B cell (primary cell): ENCODE measurements at regions not wholly inside any gene's neighbourhood (a gene's known extent, or its start where the extent isn't known, plus 50 kb on each side); places are given as distances from the start of the nearest gene placed in this dataset.

ENCODE experiments used
- ATAC-seq: fragments of 200-7000 bp; cut with Tn5 transposase; one replicate; pipeline ENCODE4 v1.10.0; 2021; ENCODE audit warnings: low read depth, mild to moderate bottlenecking, moderate number of reproducible peaks, moderate library complexity
- CTCF ChIA-PET: fragments of 350-600 bp; sonication (Branson Sonifier 250); formaldehyde crosslinking; loops from one replicate; lab custom pipeline; 2021; ENCODE audit warnings: antibody characterized with exemption, inconsistent platforms; lab: Charles Lee
- POLR2A ChIA-PET: fragments of 350-600 bp; sonication (Branson Sonifier 250); formaldehyde crosslinking; loops from one replicate; lab custom pipeline; 2021; ENCODE audit warnings: antibody characterized with exemption; lab: Charles Lee
- DNase-seq: peaks from one replicate; pipeline ENCODE4 v3.0.0; 2013
- H2AFZ ChIP-seq: 2 replicates; pipeline ENCODE4 v1.6.1; 2012; ENCODE audit warnings: mild to moderate bottlenecking, low read depth, low read length; ENCODE audit not compliant: insufficient read depth, poor library complexity, severe bottlenecking
- H3K27ac ChIP-seq, 2 donors: 1 replicate in 1 of 2; 2 replicates in 1 of 2; pipeline ENCODE4 v1.5.1; 2012 to 2013; ENCODE audit warnings: low read length in 2 of 2, mild to moderate bottlenecking in 2 of 2, moderate library complexity in 1 of 2
- H3K27me3 ChIP-seq, 4 experiments: fragments of 200-600 bp in 1 of 4; sonication (generic) in 1 of 4; replicated peaks in 1 of 4; 1 replicate in 2 of 4; 2 replicates in 2 of 4; pipeline versions ENCODE4 v1.6.1 to v1.7.0; 2013 to 2016; ENCODE audit warnings: low read length in 3 of 4, mild to moderate bottlenecking in 2 of 4, mixed read lengths in 1 of 4, moderate library complexity in 1 of 4; ENCODE audit not compliant: insufficient read depth in 4 of 4, control insufficient read depth in 3 of 4; ENCODE audit errors: control extremely low read depth in 1 of 4
- H3K36me3 ChIP-seq, 2 experiments: replicated peaks in 1 of 2; 1 replicate in 1 of 2; 2 replicates in 1 of 2; pipeline versions ENCODE4 v1.6.1 to v1.7.1; 2013; ENCODE audit warnings: low read length in 1 of 2; ENCODE audit not compliant: insufficient read depth in 2 of 2, control insufficient read depth in 1 of 2; ENCODE audit errors: control extremely low read depth in 1 of 2, extremely low read depth in 1 of 2
- H3K4me1 ChIP-seq, 2 donors: fragments of 200-600 bp in 1 of 2; sonication (generic) in 1 of 2; 1 replicate in 1 of 2; 2 replicates in 1 of 2; pipeline versions ENCODE4 v1.5.1 to v1.6.1; 2013 to 2017; ENCODE audit warnings: low read length in 2 of 2; ENCODE audit not compliant: control insufficient read depth in 2 of 2, insufficient read depth in 2 of 2
- H3K4me2 ChIP-seq: replicated peaks from 2 replicates; pipeline ENCODE3; 2012; ENCODE audit warnings: mild to moderate bottlenecking, low read depth, low read length; ENCODE audit not compliant: poor library complexity, severe bottlenecking
- H3K4me3 ChIP-seq, 5 experiments: fragments of 200-600 bp in 1 of 5; sonication (generic) in 1 of 5; 1 replicate in 3 of 5; 2 replicates in 2 of 5; pipeline versions ENCODE4 v1.5.1 to v1.7.0; 2011 to 2016; ENCODE audit warnings: low read length in 4 of 5, mild to moderate bottlenecking in 4 of 5, low read depth in 2 of 5, control low read depth in 1 of 5, moderate library complexity in 1 of 5; ENCODE audit not compliant: insufficient read depth in 1 of 5; ENCODE audit errors: control extremely low read depth in 1 of 5, extremely low read depth in 1 of 5
- H3K79me2 ChIP-seq: fragments of 200-600 bp; sonication (generic); one replicate; pipeline ENCODE4 v1.6.0; 2016; ENCODE audit warnings: low read length; ENCODE audit not compliant: control insufficient read depth, insufficient read depth
- H3K9ac ChIP-seq: fragments of 200-600 bp; sonication (generic); 2 replicates; pipeline ENCODE4 v1.6.1; 2017; ENCODE audit warnings: mild to moderate bottlenecking, low read length, moderate library complexity
- H3K9me3 ChIP-seq, 3 donors: one replicate each; pipeline versions ENCODE4 v1.6.1 to v1.7.1; 2013; ENCODE audit warnings: low read length in 2 of 3; ENCODE audit not compliant: control insufficient read depth in 2 of 3, insufficient read depth in 1 of 3; ENCODE audit errors: control extremely low read depth in 1 of 3
- H4K20me1 ChIP-seq: 2 replicates; pipeline ENCODE4 v1.6.0; 2012; ENCODE audit warnings: mild to moderate bottlenecking, low read length; ENCODE audit not compliant: insufficient read depth, control insufficient read depth, poor library complexity, severe bottlenecking
- H3K27ac Mint-ChIP-seq: one replicate; pipeline ENCODE4 v1.8.0; 2021; ENCODE audit warnings: mixed read lengths
- H3K27me3 Mint-ChIP-seq: one replicate; pipeline ENCODE4 v1.8.0; 2021; ENCODE audit warnings: mixed read lengths
- H3K4me1 Mint-ChIP-seq: one replicate; pipeline ENCODE4 v1.8.0; 2021; ENCODE audit warnings: mixed read lengths
- H3K4me3 Mint-ChIP-seq: one replicate; pipeline ENCODE4 v1.8.0; 2021; ENCODE audit warnings: mixed read lengths
- H3K9me3 Mint-ChIP-seq: one replicate; pipeline ENCODE4 v1.8.0; 2022; ENCODE audit warnings: mixed read lengths; ENCODE audit not compliant: insufficient read depth
- CTCF ChIP-seq: fragments of 200-600 bp; IDR thresholded peaks from one replicate; pipeline ENCODE4 v1.8.0; 2022; ENCODE audit warnings: antibody characterized with exemption, mild to moderate bottlenecking
- EZH2 ChIP-seq: IDR thresholded peaks from 2 replicates; pipeline ENCODE4 v1.6.1; 2012; ENCODE audit warnings: borderline replicate concordance, low read depth, mild to moderate bottlenecking, moderate library complexity, low read length; ENCODE audit not compliant: insufficient read depth, poor library complexity, severe bottlenecking
- whole genome bisulfite sequencing: methylation state at CpG from one replicate; pipeline ENCODE4 v1.1.5; 2013; ENCODE audit warnings: missing lambda C conversion rate; ENCODE audit not compliant: insufficient coverage; 5-methylcytosine and 5-hydroxymethylcytosine counted together
- intact Hi-C: fragments of 100-400 bp; cut with micrococcal nuclease; formaldehyde crosslinking; loops from one replicate; pipeline ENCODE4 v1.10.0; 2022

GRCh38 chr2:220259662-220260061 is 632.2 kb downstream of the SLC4A3 start:
- H3K4me1 ChIP-seq, result no peaks in the 10 kb centered on the region
- H3K9me3 ChIP-seq, result no peaks in the 10 kb centered on the region
- no peaks in the 10 kb centered on the region for H3K27me3 ChIP-seq
- ATAC-seq (no peak), DNase-seq (no peak)
- no peak overlapping the region for H3K4me3 Mint-ChIP-seq
- no peaks in the 10 kb centered on the region for H3K79me2 ChIP-seq
- H3K27ac ChIP-seq, result no peak overlapping the region
- ChIA-PET POLR2A (no interaction called here), CTCF (no interaction called here)
- H3K9me3 Mint-ChIP-seq, result no peaks in the 10 kb centered on the region
- 93% methylated on average over 2 of the region's 2 CpGs for WGBS
- no peak overlapping the region for H3K4me3 ChIP-seq
- no peak overlapping the region for H3K27ac Mint-ChIP-seq
- H3K36me3 ChIP-seq, result no peaks in the 10 kb centered on the region
- TF ChIP-seq CTCF, result no peak
- no peak for TF ChIP-seq EZH2
- no peak overlapping the region for H2AFZ ChIP-seq
- intact Hi-C loops, result no loop called here
- no peaks in the 10 kb centered on the region for H4K20me1 ChIP-seq
- H3K27me3 Mint-ChIP-seq, result no peaks in the 10 kb centered on the region
- H3K4me2 ChIP-seq, result no peak overlapping the region
- H3K9ac ChIP-seq, result no peak overlapping the region
- no peaks in the 10 kb centered on the region for H3K4me1 Mint-ChIP-seq

GRCh38 chr2:220263300-220263699 is 635.9 kb downstream of the SLC4A3 start:
- no peaks in the 10 kb centered on the region for H3K79me2 ChIP-seq
- H3K4me3 Mint-ChIP-seq, result no peak overlapping the region
- H3K27me3 ChIP-seq, result no peaks in the 10 kb centered on the region
- POLR2A ChIA-PET, result no interaction called here
- H3K9ac ChIP-seq, result no peak overlapping the region
- no peaks in the 10 kb centered on the region for H3K27me3 Mint-ChIP-seq
- no peaks in the 10 kb centered on the region for H4K20me1 ChIP-seq
- H2AFZ ChIP-seq, result no peak overlapping the region
- no peaks in the 10 kb centered on the region for H3K36me3 ChIP-seq
- intact Hi-C loops, result no loop called here
- H3K9me3 Mint-ChIP-seq, result no peaks in the 10 kb centered on the region
- no peak overlapping the region for H3K4me3 ChIP-seq
- ATAC-seq (no peak), DNase-seq (no peak)
- no peaks in the 10 kb centered on the region for H3K9me3 ChIP-seq
- H3K4me1 Mint-ChIP-seq, result no peaks in the 10 kb centered on the region
- no peaks in the 10 kb centered on the region for H3K4me1 ChIP-seq
- TF ChIP-seq EZH2, result no peak
- no peak for TF ChIP-seq CTCF
- no peak overlapping the region for H3K27ac ChIP-seq
- H3K4me2 ChIP-seq, result no peak overlapping the region
- CTCF ChIA-PET, result no interaction called here
- WGBS, result 84% methylated on average over 3 of the region's 6 CpGs
- H3K27ac Mint-ChIP-seq, result no peak overlapping the region
